BE2C (cell line): ENCODE measurements at regions not wholly inside any gene's neighbourhood (a gene's known extent, or its start where the extent isn't known, plus 50 kb on each side); places are given as distances from the start of the nearest gene placed in this dataset.

Source experiments
- DNase-seq: peaks from one replicate; pipeline ENCODE4 v3.0.0-alpha.2; 2020
- H3K27me3 ChIP-seq: fragments of 250-450 bp; sonication (Bioruptor Pico); 2 replicates; pipeline ENCODE4 v1.5.1; 2020; ENCODE audit warnings: mild to moderate bottlenecking
- H3K36me3 ChIP-seq: fragments of 250-450 bp; sonication (Bioruptor Pico); 2 replicates; pipeline ENCODE4 v1.5.1; 2020; ENCODE audit warnings: mild to moderate bottlenecking
- H3K4me1 ChIP-seq: fragments of 250-450 bp; sonication (Bioruptor Pico); 2 replicates; pipeline ENCODE4 v1.5.1; 2020
- H3K4me3 ChIP-seq: 2 replicates; pipeline ENCODE4 v1.5.1; 2011; ENCODE audit warnings: low read depth, low read length
- H3K9me3 ChIP-seq: fragments of 250-450 bp; sonication (Bioruptor Pico); 2 replicates; pipeline ENCODE4 v1.5.1; 2020
- CTCF ChIP-seq: IDR thresholded peaks from 2 replicates; pipeline ENCODE4 v1.5.1; 2012; ENCODE audit warnings: mild to moderate bottlenecking, low read depth, low read length

- DNase-seq: no peak
- no peaks in the 10 kb centered on the region for H3K27me3 ChIP-seq
Observed at GRCh38 chr1:191142748-191143147, 665.1 kb upstream of the BRINP3 start.

DNA sequence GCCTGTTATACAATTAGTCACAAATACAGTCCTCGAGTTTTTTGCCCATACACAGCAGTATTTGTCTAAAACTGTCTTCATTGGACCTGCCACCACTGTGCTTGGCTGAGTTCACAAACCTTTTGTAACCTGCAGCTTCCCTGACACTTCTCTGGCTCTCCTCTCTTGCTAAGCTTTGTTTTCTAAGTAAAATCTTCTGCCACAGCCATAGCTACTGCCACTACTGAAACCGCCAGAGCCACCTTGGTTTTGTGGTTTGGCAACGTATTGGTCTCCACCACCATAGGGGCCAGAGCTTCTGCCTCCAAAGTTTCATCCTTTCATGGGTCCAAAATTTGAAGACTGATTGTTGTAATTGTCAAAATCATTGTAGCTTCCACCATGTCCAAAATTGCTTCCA lies 668.2 kb upstream of the BRINP3 start:
- Histone ChIP-seq H3K9me3 (no peaks in the 10 kb centered on the region), H3K27me3 (no peaks in the 10 kb centered on the region), H3K4me3 (no peak overlapping the region), H3K4me1 (no peaks in the 10 kb centered on the region), H3K36me3 (no peaks in the 10 kb centered on the region)
- no peak for DNase-seq
- no peak for TF ChIP-seq CTCF

More at GRCh38 chr1:191142748-191143147, 665.1 kb upstream of the BRINP3 start:
- Histone ChIP-seq H3K4me3 (no peak overlapping the region), H3K4me1 (no peaks in the 10 kb centered on the region), H3K9me3 (no peaks in the 10 kb centered on the region), H3K36me3 (no peaks in the 10 kb centered on the region)
- no peak for TF ChIP-seq CTCF

DNA sequence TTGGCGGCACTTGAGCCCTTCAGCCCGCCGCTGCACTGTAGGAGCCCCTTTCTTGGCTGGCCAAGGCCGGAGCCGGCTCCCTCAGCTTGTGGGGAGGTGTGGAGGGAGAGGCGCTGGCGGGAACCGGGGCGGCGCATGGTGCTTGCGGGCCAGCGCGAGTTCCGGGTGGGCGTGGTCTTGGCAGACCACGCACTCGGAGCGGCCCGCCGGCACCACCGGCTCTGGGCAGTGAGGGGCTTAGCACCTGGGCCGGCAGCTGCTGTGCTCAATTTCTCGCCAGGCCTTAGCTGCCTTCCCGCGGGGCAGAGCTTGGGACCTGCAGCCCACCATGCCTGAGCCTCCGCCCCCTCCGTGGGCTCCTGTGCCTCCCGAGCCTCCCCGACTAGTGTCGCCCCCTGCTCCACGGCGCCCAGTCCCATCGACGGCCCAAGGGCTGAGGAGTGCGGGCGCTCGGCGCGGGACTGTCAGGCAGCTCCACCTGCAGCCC lies 673.7 kb upstream of the BRINP3 start:
- Histone ChIP-seq H3K36me3 (no peaks in the 10 kb centered on the region), H3K4me1 (no peaks in the 10 kb centered on the region), H3K9me3 (no peaks in the 10 kb centered on the region), H3K27me3 (no peaks in the 10 kb centered on the region), H3K4me3 (no peak overlapping the region)
- DNase-seq: no peak
- no peak for TF ChIP-seq CTCF

GRCh38 chr1:191152776-191153175 lies 675.1 kb upstream of the BRINP3 start:
- no peaks in the 10 kb centered on the region for H3K9me3 ChIP-seq
- DNase-seq: no peak
- H3K4me3 ChIP-seq: no peak overlapping the region
- TF ChIP-seq CTCF: no peak
- no peaks in the 10 kb centered on the region for H3K27me3 ChIP-seq
- no peaks in the 10 kb centered on the region for H3K4me1 ChIP-seq
- no peaks in the 10 kb centered on the region for H3K36me3 ChIP-seq

DNA sequence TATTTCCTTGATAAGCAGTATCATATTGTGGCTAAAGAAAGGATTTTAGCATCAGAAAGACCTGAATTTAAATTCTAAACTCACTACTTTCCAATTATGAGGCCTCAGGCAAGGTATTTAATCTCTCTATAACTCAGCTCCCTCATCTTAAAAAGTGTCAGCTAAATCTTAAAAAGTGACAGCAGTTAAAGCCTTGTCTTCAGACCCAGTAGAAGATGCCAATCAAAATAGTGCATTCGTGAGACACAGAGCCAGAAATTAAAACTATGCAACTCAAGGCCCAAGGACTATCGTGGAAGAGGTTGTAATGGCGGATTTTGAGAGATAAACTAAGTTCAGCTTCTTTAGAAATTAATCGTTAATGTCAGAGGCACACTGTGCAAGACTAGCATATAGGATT lies 677.5 kb upstream of the BRINP3 start:
- no peaks in the 10 kb centered on the region for H3K27me3 ChIP-seq
- H3K4me3 ChIP-seq: no peak overlapping the region
- H3K36me3 ChIP-seq: no peaks in the 10 kb centered on the region
- no peaks in the 10 kb centered on the region for H3K9me3 ChIP-seq
- no peaks in the 10 kb centered on the region for H3K4me1 ChIP-seq
- TF ChIP-seq CTCF: no peak
- no peak for DNase-seq

DNA sequence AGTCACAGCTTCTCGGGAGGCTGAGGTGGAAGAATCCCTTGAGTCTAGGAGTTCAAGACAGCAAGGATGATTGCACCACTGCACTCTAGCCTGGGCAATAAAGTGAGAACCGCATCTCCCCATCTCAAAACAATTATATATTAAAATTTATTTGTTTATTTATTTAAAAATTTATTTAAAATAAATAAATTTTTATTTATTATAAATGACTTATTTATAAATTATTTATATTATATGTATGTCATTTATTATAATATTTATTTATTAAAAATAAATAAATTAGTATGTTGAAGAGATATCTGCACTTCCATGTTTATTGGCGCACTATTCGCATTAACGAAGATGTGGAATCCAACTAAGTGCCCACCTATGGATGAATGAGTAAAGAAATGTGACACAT lies 683.2 kb upstream of the BRINP3 start:
- Histone ChIP-seq H3K4me3 (no peak overlapping the region), H3K9me3 (no peaks in the 10 kb centered on the region; the same call in 1 of the 2 replicates), H3K27me3 (no peaks in the 10 kb centered on the region), H3K36me3 (no peaks in the 10 kb centered on the region), H3K4me1 (no peaks in the 10 kb centered on the region)
- no peak for TF ChIP-seq CTCF
- DNase-seq: no peak
